ENCODE measurements at regions not wholly inside any gene's neighbourhood (a gene's known extent, or its start where the extent isn't known, plus 50 kb on each side); places are given as distances from the start of the nearest gene placed in this dataset.
A peak's percentile ranks its signal among the peaks of the same experiment; 100 is the strongest.

- 96% methylated on average over 3 of the region's 7 CpGs for WGBS (ENCODE audit: insufficient coverage)
Observed at GRCh38 chr2:118509319-118510004, 338.0 kb downstream of the EN1 start.

GRCh38 chr2:118508282-118508681, 339.2 kb downstream of the EN1 start:
- no peaks in the 10 kb centered on the region for H3K4me1 ChIP-seq (ENCODE audit: control insufficient read depth, insufficient read depth, low read length)
- H3K36me3 ChIP-seq (ENCODE audit: control insufficient read depth, insufficient read depth, low read length), result no peaks in the 10 kb centered on the region

More at GRCh38 chr2:118509319-118510004, 338.0 kb downstream of the EN1 start:
- Histone ChIP-seq H3K4me1 (ENCODE audit: control insufficient read depth, insufficient read depth, low read length) (no peaks in the 10 kb centered on the region), H3K27ac (ENCODE audit: low read depth, low read length) (no peak overlapping the region), H3K4me3 (ENCODE audit: low read depth, low read length) (no peak overlapping the region), H3K36me3 (ENCODE audit: control insufficient read depth, insufficient read depth, low read length) (no peaks in the 10 kb centered on the region), H3K9me3 (ENCODE audit: control insufficient read depth, insufficient read depth, low read length) (no peaks in the 10 kb centered on the region), H3K27me3 (ENCODE audit: control insufficient read depth, insufficient read depth, low read length) (no peaks in the 10 kb centered on the region)
- no peak for DNase-seq (ENCODE audit: low read depth in 4 of 6, low spot score in 6 of 6)

DNA sequence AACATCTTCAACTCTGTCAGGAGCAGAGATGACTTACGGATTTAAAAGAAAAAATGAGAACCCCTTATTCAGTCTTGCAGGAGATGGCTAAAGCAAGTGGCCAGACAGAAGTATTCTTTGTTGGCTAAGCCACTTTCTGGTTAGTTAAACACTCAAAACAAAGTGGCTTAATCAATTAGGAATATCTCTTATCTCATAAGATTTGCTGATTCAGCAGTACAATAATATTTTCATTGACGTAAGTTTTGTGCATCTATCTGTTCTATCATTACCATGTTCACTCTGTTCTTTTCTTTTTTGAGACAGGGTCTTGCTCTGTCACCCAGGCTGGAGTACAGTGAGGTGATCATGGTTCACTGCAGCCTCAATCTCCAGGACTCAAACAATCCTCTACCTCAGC, 342.0 kb downstream of the EN1 start:
- Histone ChIP-seq H3K27ac (ENCODE audit: low read depth, low read length) (no peak overlapping the region), H3K4me1 (ENCODE audit: control insufficient read depth, insufficient read depth, low read length) (no peaks in the 10 kb centered on the region), H3K27me3 (ENCODE audit: control insufficient read depth, insufficient read depth, low read length) (no peaks in the 10 kb centered on the region), H3K9me3 (ENCODE audit: control insufficient read depth, insufficient read depth, low read length) (no peaks in the 10 kb centered on the region), H3K4me3 (ENCODE audit: low read depth, low read length) (no peak overlapping the region), H3K36me3 (ENCODE audit: control insufficient read depth, insufficient read depth, low read length) (no peaks in the 10 kb centered on the region)
- 80% methylated on average over 1 of the region's 2 CpGs for WGBS (ENCODE audit: insufficient coverage)
- no peak for DNase-seq (ENCODE audit: low read depth in 4 of 6, low spot score in 6 of 6)

More at GRCh38 chr2:118508282-118508681, 339.2 kb downstream of the EN1 start:
- Histone ChIP-seq H3K4me3 (ENCODE audit: low read depth, low read length) (no peak overlapping the region), H3K9me3 (ENCODE audit: control insufficient read depth, insufficient read depth, low read length) (no peaks in the 10 kb centered on the region), H3K27ac (ENCODE audit: low read depth, low read length) (no peak overlapping the region), H3K27me3 (ENCODE audit: control insufficient read depth, insufficient read depth, low read length) (no peaks in the 10 kb centered on the region)
- DNase-seq (ENCODE audit: low read depth in 4 of 6, low spot score in 6 of 6), result no peak

DNA sequence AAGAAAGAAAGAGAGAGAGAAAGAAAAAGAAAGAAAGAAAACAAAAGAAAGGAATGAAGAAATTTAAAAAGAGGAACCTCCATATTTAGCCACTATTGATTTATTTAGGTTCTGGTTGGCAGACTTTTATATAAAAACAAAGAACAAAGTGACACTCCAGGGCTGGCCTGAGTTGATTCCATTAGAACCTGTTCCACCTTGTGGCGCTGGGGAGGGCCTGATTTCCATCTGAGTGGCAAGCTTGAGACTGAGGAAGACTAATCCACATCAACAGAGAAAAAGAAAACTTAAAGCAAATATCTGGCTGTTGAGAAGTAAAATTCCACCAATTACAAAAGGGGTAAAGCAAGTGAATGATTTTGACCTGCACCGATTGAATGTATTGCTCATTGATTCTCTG, 345.3 kb downstream of the EN1 start:
- no peak for DNase-seq (ENCODE audit: low read depth in 4 of 6, low spot score in 6 of 6)
- WGBS (ENCODE audit: insufficient coverage), result 77% methylated on average over 1 of the region's 2 CpGs
- Histone ChIP-seq H3K4me1 (ENCODE audit: control insufficient read depth, insufficient read depth, low read length) (no peaks in the 10 kb centered on the region), H3K36me3 (ENCODE audit: control insufficient read depth, insufficient read depth, low read length) (no peaks in the 10 kb centered on the region), H3K4me3 (ENCODE audit: low read depth, low read length) (no peak overlapping the region), H3K9me3 (ENCODE audit: control insufficient read depth, insufficient read depth, low read length) (no peaks in the 10 kb centered on the region), H3K27me3 (ENCODE audit: control insufficient read depth, insufficient read depth, low read length) (no peaks in the 10 kb centered on the region), H3K27ac (ENCODE audit: low read depth, low read length) (no peak overlapping the region)

- no peak overlapping the region for H3K4me3 ChIP-seq (ENCODE audit: low read depth, low read length)
- H3K9me3 ChIP-seq (ENCODE audit: control insufficient read depth, insufficient read depth, low read length), result no peaks in the 10 kb centered on the region
- no peak overlapping the region for H3K27ac ChIP-seq (ENCODE audit: low read depth, low read length)
- no peaks in the 10 kb centered on the region for H3K27me3 ChIP-seq (ENCODE audit: control insufficient read depth, insufficient read depth, low read length)
- H3K36me3 ChIP-seq (ENCODE audit: control insufficient read depth, insufficient read depth, low read length), result no peaks in the 10 kb centered on the region
- no peaks in the 10 kb centered on the region for H3K4me1 ChIP-seq (ENCODE audit: control insufficient read depth, insufficient read depth, low read length)
- DNase-seq (ENCODE audit: low read depth in 4 of 6, low spot score in 6 of 6), result peak in 1 of 6 donors; percentile 21
Observed at GRCh38 chr2:118498943-118499342, 348.5 kb downstream of the EN1 start.

- Histone ChIP-seq H3K4me1 (ENCODE audit: control insufficient read depth, insufficient read depth, low read length) (no peaks in the 10 kb centered on the region), H3K36me3 (ENCODE audit: control insufficient read depth, insufficient read depth, low read length) (no peaks in the 10 kb centered on the region), H3K9me3 (ENCODE audit: control insufficient read depth, insufficient read depth, low read length) (no peaks in the 10 kb centered on the region), H3K27ac (ENCODE audit: low read depth, low read length) (no peak overlapping the region), H3K4me3 (ENCODE audit: low read depth, low read length) (no peak overlapping the region), H3K27me3 (ENCODE audit: control insufficient read depth, insufficient read depth, low read length) (no peaks in the 10 kb centered on the region)
- 59% methylated on average over 4 of the region's 7 CpGs for WGBS (ENCODE audit: insufficient coverage)
- DNase-seq (ENCODE audit: low read depth in 4 of 6, low spot score in 6 of 6), result no peak
Observed at GRCh38 chr2:118496870-118497611, 350.4 kb downstream of the EN1 start.

DNA sequence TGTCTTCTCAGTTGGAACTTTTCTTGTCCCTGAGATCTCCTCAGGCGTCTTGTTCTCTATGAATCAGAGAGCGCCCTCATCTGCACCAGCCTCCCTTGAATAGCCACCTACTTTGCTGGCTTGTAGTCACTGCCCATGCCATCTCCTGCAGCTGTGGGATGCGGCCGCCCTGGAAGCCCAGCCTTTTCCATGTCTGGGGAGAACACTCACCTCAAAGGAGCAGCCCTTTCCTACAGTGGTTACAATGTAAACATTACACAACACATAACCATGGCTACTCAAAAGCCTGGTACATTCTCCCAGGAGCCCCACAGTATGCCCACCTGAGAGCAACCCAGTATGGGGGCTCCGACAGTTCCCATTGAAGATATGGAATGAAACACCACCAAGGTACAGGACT, 351.0 kb downstream of the EN1 start:
- DNase-seq (ENCODE audit: low read depth in 4 of 6, low spot score in 6 of 6), result no peak
- Histone ChIP-seq H3K36me3 (ENCODE audit: control insufficient read depth, insufficient read depth, low read length) (no peaks in the 10 kb centered on the region), H3K9me3 (ENCODE audit: control insufficient read depth, insufficient read depth, low read length) (no peaks in the 10 kb centered on the region), H3K4me3 (ENCODE audit: low read depth, low read length) (no peak overlapping the region), H3K27ac (ENCODE audit: low read depth, low read length) (no peak overlapping the region), H3K4me1 (ENCODE audit: control insufficient read depth, insufficient read depth, low read length) (no peaks in the 10 kb centered on the region), H3K27me3 (ENCODE audit: control insufficient read depth, insufficient read depth, low read length) (no peaks in the 10 kb centered on the region)
- 94% methylated on average over 4 of the region's 5 CpGs for WGBS (ENCODE audit: insufficient coverage)

DNA sequence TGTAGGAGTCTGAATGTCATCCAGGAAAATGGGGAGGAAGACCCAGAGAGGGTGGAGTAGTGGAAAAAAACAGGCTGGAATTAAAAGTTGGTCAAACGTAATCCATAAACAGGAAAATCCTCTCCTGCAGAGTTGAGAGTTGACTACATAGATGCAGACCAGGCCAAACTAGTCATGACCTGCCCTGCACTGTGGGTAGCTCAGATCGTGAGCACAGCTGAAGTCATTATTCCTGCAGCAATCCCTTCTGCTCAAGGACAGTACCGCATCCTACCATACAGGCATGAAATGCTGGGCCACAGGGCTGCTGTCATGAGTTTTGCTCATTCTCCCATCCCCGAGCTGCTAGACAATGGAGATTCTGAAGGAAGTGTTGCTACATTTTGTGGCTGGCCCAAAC, 352.2 kb downstream of the EN1 start:
- Histone ChIP-seq H3K9me3 (ENCODE audit: control insufficient read depth, insufficient read depth, low read length) (no peaks in the 10 kb centered on the region), H3K27me3 (ENCODE audit: control insufficient read depth, insufficient read depth, low read length) (no peaks in the 10 kb centered on the region), H3K27ac (ENCODE audit: low read depth, low read length) (no peak overlapping the region), H3K4me1 (ENCODE audit: control insufficient read depth, insufficient read depth, low read length) (no peaks in the 10 kb centered on the region), H3K4me3 (ENCODE audit: low read depth, low read length) (no peak overlapping the region), H3K36me3 (ENCODE audit: control insufficient read depth, insufficient read depth, low read length) (no peaks in the 10 kb centered on the region)
- DNase-seq (ENCODE audit: low read depth in 4 of 6, low spot score in 6 of 6), result no peak
- WGBS (ENCODE audit: insufficient coverage), result 93% methylated on average over 3 of the region's 4 CpGs

DNA sequence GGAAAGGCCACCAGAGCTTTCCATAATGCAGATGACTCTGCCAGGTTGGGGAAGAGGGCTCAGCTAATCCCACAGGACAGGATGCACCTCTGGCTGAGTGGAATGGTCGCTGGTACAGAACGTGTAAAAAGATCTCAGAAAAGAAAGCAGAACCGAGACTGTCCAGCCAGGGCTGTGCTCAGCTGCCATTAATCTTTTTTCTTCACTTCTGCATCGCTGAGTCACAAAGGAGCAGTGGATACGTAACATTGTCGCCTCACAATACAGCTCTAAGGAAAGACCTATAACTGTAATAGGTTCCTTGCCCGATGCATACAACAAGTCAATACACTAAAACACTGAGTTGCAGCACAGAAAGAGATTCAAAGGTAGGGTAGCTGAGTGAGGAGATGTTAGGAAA, 354.2 kb downstream of the EN1 start:
- Histone ChIP-seq H3K4me1 (ENCODE audit: control insufficient read depth, insufficient read depth, low read length) (no peaks in the 10 kb centered on the region), H3K27me3 (ENCODE audit: control insufficient read depth, insufficient read depth, low read length) (no peaks in the 10 kb centered on the region), H3K27ac (ENCODE audit: low read depth, low read length) (no peak overlapping the region), H3K9me3 (ENCODE audit: control insufficient read depth, insufficient read depth, low read length) (no peaks in the 10 kb centered on the region), H3K36me3 (ENCODE audit: control insufficient read depth, insufficient read depth, low read length) (no peaks in the 10 kb centered on the region), H3K4me3 (ENCODE audit: low read depth, low read length) (no peak overlapping the region)
- 36% methylated on average over 4 of the region's 7 CpGs for WGBS (ENCODE audit: insufficient coverage)
- no peak for DNase-seq (ENCODE audit: low read depth in 4 of 6, low spot score in 6 of 6)

GRCh38 chr2:118492335-118492734, 355.1 kb downstream of the EN1 start:
- H3K27ac ChIP-seq (ENCODE audit: low read depth, low read length), result no peak overlapping the region

More at GRCh38 chr2:118492335-118492734, 355.1 kb downstream of the EN1 start:
- Histone ChIP-seq H3K27me3 (ENCODE audit: control insufficient read depth, insufficient read depth, low read length) (no peaks in the 10 kb centered on the region), H3K9me3 (ENCODE audit: control insufficient read depth, insufficient read depth, low read length) (no peaks in the 10 kb centered on the region), H3K4me1 (ENCODE audit: control insufficient read depth, insufficient read depth, low read length) (no peaks in the 10 kb centered on the region), H3K4me3 (ENCODE audit: low read depth, low read length) (no peak overlapping the region), H3K36me3 (ENCODE audit: control insufficient read depth, insufficient read depth, low read length) (no peaks in the 10 kb centered on the region)
- no peak for DNase-seq (ENCODE audit: low read depth in 4 of 6, low spot score in 6 of 6)
